ENCODE measurements at regions not wholly inside any gene's neighbourhood (a gene's known extent, or its start where the extent isn't known, plus 50 kb on each side); places are given as distances from the start of the nearest gene placed in this dataset.
"Not testable (repeated sequence)": the region's sequence is repeated elsewhere in the genome, so short reads cannot be mapped to it uniquely, and the experiment has no call there.

DNA sequence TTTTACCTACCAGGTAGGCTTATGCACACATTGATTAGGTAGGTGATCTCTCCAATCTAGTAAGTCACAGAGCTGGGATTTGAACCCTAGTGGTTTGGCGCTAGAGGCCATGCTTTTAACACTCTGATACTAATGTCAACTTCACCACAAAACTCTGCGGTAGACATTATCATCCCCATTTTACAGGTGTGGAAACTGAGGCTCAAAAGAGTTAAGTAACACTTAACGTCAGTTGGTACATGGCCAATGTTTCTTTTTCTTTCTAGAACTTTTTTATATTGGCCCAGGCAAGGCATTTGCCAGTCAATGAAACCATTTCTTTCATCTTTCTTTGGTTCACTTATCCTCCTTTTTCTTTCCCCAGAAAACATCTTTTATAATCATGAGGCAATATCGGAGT, 95.9 kb upstream of the KIF26B start:
- Histone ChIP-seq H3K9ac (ENCODE audit: low read length in 3 of 3) (no peak overlapping the region), H3K4me3 (ENCODE audit: low read length in 3 of 3) (no peak overlapping the region), H3K27me3 (ENCODE audit: control insufficient read depth, insufficient read depth, low read length) (no peaks in the 10 kb centered on the region), H3K36me3 (ENCODE audit: control insufficient read depth in 2 of 3, insufficient read depth in 3 of 3, low read length in 3 of 3) (peaks cover 0 to 4% (median 0%) of the 10 kb centered on the region in 3 donors), H3K4me1 (ENCODE audit: control insufficient read depth in 2 of 3, insufficient read depth in 2 of 3, low read depth in 1 of 3, low read length in 3 of 3) (no peaks in the 10 kb centered on the region), H3K27ac (ENCODE audit: low read depth in 2 of 2, low read length in 2 of 2) (no peak overlapping the region), H3K9me3 (ENCODE audit: control insufficient read depth in 2 of 3, insufficient read depth in 1 of 3, low read length in 3 of 3) (no peaks in the 10 kb centered on the region)
- no peak for FAIRE-seq
- TF ChIP-seq, protein P1, sequence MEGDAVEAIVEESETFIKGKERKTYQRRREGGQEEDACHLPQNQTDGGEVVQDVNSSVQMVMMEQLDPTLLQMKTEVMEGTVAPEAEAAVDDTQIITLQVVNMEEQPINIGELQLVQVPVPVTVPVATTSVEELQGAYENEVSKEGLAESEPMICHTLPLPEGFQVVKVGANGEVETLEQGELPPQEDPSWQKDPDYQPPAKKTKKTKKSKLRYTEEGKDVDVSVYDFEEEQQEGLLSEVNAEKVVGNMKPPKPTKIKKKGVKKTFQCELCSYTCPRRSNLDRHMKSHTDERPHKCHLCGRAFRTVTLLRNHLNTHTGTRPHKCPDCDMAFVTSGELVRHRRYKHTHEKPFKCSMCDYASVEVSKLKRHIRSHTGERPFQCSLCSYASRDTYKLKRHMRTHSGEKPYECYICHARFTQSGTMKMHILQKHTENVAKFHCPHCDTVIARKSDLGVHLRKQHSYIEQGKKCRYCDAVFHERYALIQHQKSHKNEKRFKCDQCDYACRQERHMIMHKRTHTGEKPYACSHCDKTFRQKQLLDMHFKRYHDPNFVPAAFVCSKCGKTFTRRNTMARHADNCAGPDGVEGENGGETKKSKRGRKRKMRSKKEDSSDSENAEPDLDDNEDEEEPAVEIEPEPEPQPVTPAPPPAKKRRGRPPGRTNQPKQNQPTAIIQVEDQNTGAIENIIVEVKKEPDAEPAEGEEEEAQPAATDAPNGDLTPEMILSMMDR (IDR thresholded peaks at IDR 0.05; ENCODE audit: borderline replicate concordance, extremely low read depth, insufficient read depth): no peak
- no peak for DNase-seq
- intact Hi-C loops (cut with DNase I): no loop called here

DNA sequence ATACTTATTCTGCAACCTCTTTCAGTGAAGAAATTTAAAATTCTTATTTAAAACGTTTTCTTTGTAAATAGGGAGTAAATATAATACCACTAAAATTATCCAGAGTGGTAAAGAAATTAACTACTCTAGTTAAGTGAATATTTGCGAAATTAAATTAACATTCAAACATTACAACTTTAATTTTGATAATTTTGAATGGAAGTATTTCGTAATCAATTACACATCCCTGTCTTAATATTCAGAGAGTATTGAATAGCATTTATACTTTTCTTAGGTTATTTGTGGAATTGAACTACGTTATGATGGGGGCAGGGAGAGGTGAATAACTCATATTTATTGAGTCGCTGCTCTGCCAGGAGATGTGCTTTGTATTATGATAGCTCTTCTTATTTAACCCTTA, 96.3 kb upstream of the KIF26B start:
- DNase-seq (no peak), FAIRE-seq (peak; percentile 35)
- intact Hi-C loops (cut with DNase I): no loop called here
- no peak overlapping the region for H3K9ac ChIP-seq (ENCODE audit: low read length in 3 of 3)
- TF ChIP-seq, protein P1 (IDR thresholded peaks at IDR 0.05; ENCODE audit: borderline replicate concordance, extremely low read depth, insufficient read depth): no peak
- H3K36me3 ChIP-seq (ENCODE audit: control insufficient read depth in 2 of 3, insufficient read depth in 3 of 3, low read length in 3 of 3): peaks cover 0 to 4% (median 0%) of the 10 kb centered on the region in 3 donors
- no peak overlapping the region for H3K27ac ChIP-seq (ENCODE audit: low read depth in 2 of 2, low read length in 2 of 2)
- no peaks in the 10 kb centered on the region for H3K9me3 ChIP-seq (ENCODE audit: control insufficient read depth in 2 of 3, insufficient read depth in 1 of 3, low read length in 3 of 3)
- H3K4me3 ChIP-seq (ENCODE audit: low read length in 3 of 3): no peak overlapping the region
- no peaks in the 10 kb centered on the region for H3K4me1 ChIP-seq (ENCODE audit: control insufficient read depth in 2 of 3, insufficient read depth in 2 of 3, low read depth in 1 of 3, low read length in 3 of 3)
- no peaks in the 10 kb centered on the region for H3K27me3 ChIP-seq (ENCODE audit: control insufficient read depth, insufficient read depth, low read length)

GRCh38 chr1:245056913-245057312, 97.9 kb upstream of the KIF26B start:
- DNase-seq (no peak), FAIRE-seq (no peak)
- Histone ChIP-seq H3K9me3 (ENCODE audit: control insufficient read depth in 2 of 3, insufficient read depth in 1 of 3, low read length in 3 of 3) (no peaks in the 10 kb centered on the region), H3K4me1 (ENCODE audit: control insufficient read depth in 2 of 3, insufficient read depth in 2 of 3, low read depth in 1 of 3, low read length in 3 of 3) (no peaks in the 10 kb centered on the region), H3K4me3 (ENCODE audit: low read length in 3 of 3) (no peak overlapping the region), H3K27me3 (ENCODE audit: control insufficient read depth, insufficient read depth, low read length) (no peaks in the 10 kb centered on the region), H3K27ac (ENCODE audit: low read depth in 2 of 2, low read length in 2 of 2) (no peak overlapping the region), H3K36me3 (ENCODE audit: control insufficient read depth in 2 of 3, insufficient read depth in 3 of 3, low read length in 3 of 3) (peaks cover 0 to 4% (median 0%) of the 10 kb centered on the region in 3 donors), H3K9ac (ENCODE audit: low read length in 3 of 3) (no peak overlapping the region)
- TF ChIP-seq, protein P1 (IDR thresholded peaks at IDR 0.05; ENCODE audit: borderline replicate concordance, extremely low read depth, insufficient read depth): no peak
- intact Hi-C loops (cut with DNase I): no loop called here

DNA sequence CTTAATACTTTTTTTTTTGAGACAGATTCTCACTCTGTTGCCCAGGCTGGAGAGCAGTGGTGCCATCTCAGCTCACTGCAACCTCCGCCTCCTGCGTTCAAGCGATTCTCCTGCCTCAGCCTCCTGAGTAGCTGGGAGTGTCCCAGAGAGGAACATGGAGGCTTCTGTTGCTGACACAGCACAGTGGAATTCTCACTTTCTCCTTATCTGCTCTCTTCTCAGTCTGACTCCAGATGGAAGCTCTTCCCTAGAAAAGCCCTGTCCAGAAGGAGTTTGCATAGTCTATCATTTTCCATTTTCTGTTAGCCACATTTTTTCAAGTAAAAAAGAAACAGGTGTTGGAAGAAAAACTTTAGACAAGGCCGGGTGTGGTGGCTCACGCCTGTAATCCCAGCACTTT, 98.5 kb upstream of the KIF26B start:
- H3K4me1 ChIP-seq (ENCODE audit: control insufficient read depth in 2 of 3, insufficient read depth in 2 of 3, low read depth in 1 of 3, low read length in 3 of 3); H3K9ac ChIP-seq (ENCODE audit: low read length in 3 of 3); FAIRE-seq; DNase-seq; H3K27ac ChIP-seq (ENCODE audit: low read depth in 2 of 2, low read length in 2 of 2); intact Hi-C loops (cut with DNase I); H3K4me3 ChIP-seq (ENCODE audit: low read length in 3 of 3); H3K9me3 ChIP-seq (ENCODE audit: control insufficient read depth in 2 of 3, insufficient read depth in 1 of 3, low read length in 3 of 3); H3K36me3 ChIP-seq (ENCODE audit: control insufficient read depth in 2 of 3, insufficient read depth in 3 of 3, low read length in 3 of 3); H3K27me3 ChIP-seq (ENCODE audit: control insufficient read depth, insufficient read depth, low read length): not testable (repeated sequence)

Measured in kidney (tissue), 13 donors.